GM21786 (cell line): ENCODE measurements at regions not wholly inside any gene's neighbourhood (a gene's known extent, or its start where the extent isn't known, plus 50 kb on each side); places are given as distances from the start of the nearest gene placed in this dataset.

Experiments
- ATAC-seq: cut with Tn5 transposase; IDR thresholded peaks from one replicate; pipeline ENCODE4 v1.9.1; 2021; ENCODE audit not compliant: unreplicated experiment

DNA sequence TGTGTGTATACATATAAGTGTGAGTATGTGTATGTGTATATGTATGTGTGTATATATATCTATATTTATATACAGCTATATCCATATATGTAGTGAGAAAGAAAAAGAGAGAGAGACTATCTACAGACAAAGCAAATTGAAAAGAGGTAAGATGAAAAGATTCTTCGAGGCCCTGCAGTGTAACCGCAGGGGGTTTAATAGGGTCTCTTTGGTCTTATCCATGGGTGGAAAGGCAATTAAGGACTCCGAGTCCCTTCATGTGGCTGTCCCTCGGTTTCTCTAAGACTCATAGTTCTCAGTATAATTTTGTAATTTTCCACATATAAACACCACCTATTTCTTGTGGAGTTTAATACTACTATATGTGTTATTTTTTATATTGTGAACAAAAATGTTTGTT is 50.6 kb upstream of the JAZF1 start:
- no peak for ATAC-seq

DNA sequence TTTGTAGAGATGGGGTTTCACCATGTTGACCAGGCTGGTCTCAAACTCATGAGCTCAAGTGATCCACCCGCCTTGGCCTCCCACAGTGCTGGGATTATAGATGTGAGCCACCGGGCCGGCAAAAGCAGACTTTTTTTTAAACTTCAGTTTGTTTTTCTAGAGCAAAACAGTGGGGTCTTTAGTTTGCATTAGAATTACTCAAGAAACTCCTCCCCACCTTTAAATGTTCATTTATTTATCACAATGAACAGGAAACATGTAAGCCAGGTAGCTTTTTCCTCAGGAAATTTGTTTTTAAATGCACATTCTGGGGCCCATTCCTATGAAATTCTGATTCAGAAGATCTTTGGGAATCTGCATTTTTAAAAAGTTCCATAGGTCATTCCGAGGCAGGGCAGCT is 56.0 kb upstream of the JAZF1 start:
- no peak for ATAC-seq

DNA sequence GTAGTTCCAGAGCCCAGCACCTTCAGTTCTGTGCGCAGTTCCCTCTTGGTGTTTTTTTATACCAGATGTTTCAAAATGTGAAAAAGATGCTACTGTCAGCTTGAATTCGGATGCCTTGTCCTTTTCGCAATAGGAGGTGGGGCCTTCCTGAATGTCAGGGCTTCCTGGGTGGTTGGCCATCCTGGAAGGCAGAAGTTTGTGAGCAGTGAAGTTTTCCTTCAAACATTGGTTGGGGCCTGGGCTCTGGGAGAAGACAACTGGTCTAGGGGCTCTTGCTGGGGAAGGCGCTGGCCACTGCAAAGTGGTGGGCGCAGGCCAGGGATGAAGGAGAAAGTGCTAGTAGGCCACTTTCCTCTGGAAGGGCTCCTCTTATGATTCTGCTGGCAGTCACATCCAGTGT is 56.8 kb upstream of the JAZF1 start:
- no peak for ATAC-seq

DNA sequence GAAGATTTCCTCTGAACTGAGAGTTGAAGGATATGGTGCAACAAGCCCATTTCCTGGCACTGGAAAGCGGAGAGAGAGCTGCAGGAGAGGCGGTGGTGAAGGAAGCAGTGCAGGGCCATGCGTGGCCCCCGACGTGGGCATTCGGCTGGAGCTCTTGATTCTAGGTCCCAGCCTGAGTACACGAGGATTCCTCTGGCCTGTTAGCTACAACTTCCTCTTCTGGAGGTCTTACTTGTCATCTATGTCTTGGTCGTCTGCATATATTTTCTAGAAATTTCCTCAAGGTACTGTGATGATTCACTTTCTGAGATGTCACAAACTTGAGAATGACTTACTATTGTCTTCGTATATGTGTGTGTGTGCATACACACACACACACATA is 59.2 kb upstream of the JAZF1 start:
- no peak for ATAC-seq

- ATAC-seq: no peak
Observed at GRCh38 chr7:28240481-28240880, 59.9 kb upstream of the JAZF1 start.

DNA sequence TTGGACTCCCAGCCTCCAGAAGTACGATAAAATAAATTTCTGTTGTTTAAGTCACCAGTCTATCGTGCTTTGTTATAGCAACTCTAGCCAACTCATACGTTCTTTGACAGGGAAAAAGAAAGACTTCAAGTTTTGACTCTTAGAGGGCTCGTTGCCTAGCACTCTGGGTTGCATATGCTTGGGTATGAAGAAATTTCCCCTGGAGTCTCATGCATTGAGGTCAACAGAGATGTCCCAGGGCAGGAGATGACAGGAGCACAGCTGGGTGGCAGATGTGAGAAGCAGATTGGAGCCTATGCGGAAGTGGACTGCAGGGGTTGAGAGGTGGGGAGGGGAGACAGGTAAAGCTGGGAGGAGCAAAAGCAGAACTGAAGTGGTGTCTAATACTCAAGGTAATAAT is 63.3 kb upstream of the JAZF1 start:
- no peak for ATAC-seq

- ATAC-seq: no peak
Observed at GRCh38 chr7:28245123-28245878, 64.7 kb upstream of the JAZF1 start.

DNA sequence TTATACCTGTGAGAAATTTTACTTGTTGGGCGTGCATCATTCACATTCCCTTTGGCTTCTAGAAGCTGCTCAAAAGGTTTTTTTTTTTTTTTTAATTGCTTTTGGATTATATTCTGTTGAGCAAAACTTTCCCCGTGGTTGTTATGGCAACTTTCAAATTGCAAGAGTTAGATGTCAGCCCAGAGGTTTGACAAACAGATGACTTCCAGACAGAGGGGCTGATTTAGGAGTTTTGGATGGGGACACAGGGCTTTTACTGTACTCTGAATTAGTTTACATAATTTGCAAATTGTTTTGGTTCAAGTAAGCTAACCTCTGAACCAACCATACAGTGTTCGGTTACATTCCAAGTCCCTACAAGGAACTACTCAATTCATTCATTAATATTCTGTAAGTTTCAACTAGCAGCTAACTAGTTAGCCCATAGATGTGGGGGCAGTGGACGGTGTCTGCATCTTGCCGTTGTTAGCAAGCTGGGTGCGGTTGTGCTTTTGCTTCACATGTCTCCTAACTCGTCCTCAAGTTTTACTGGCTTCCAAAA is 66.4 kb upstream of the JAZF1 start:
- no peak for ATAC-seq

DNA sequence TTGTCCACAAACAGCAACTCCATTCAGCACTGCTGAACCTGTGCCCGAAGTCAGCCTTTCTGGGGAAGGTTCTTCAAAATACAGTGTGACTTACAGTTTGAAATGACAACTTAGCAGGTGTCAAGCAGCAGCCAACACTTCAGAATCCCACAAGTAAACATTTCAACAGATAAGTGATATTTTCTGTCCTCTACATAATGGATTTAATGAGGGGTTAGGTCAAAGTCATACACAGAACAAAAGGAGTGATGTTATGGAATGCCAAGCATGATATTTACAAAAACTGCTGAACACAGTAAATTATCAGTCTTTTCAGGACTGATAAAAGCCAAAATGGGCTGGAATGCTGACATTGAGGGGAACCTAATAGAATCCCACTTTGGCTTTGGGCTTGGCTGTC is 77.6 kb upstream of the JAZF1 start:
- ATAC-seq: no peak

GRCh38 chr7:28260969-28261368 is 80.4 kb upstream of the JAZF1 start:
- ATAC-seq: no peak

- ATAC-seq: no peak
Observed at GRCh38 chr7:28263622-28264271, 83.2 kb upstream of the JAZF1 start.

DNA sequence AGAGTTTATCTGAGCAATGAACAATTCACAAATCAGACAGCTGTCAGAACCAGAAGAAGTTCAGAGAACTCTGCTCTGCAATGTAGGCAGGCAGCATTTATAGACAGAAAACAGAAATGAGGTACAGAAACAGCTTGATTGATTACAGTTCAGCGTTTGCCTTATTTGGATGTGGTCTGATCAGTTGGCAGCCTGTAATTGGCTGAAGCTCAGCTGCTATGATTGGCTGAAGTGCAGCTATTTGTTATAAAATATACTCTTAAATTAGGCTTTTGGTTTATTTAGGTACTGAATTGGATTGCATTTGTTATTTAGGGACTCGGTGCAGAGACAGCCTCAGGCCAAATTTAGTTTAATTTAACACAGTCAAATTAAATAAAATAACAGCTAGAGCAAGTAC is 85.8 kb upstream of the JAZF1 start:
- no peak for ATAC-seq

DNA sequence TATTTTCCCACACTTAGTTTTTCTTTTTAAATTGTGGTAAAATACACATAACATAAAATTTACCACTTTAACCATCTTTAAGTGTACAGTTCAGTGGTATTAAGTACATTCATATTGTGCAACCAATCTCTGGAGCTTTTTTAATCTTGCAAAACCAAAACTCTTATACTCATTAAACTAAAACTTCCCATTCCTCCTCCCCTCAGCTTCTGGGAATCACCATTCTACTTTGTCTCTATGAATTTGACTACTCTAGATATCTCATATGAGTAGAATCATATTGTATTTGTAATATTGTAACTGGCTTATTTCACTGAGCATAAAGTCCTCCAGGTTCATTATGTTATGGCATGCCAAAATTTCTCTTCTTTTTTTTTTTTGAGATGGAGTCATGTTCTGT is 86.4 kb upstream of the JAZF1 start:
- no peak for ATAC-seq

GRCh38 chr7:28269700-28270361 is 89.2 kb upstream of the JAZF1 start:
- no peak for ATAC-seq

GRCh38 chr7:28270536-28270935 is 89.9 kb upstream of the JAZF1 start:
- ATAC-seq: no peak

DNA sequence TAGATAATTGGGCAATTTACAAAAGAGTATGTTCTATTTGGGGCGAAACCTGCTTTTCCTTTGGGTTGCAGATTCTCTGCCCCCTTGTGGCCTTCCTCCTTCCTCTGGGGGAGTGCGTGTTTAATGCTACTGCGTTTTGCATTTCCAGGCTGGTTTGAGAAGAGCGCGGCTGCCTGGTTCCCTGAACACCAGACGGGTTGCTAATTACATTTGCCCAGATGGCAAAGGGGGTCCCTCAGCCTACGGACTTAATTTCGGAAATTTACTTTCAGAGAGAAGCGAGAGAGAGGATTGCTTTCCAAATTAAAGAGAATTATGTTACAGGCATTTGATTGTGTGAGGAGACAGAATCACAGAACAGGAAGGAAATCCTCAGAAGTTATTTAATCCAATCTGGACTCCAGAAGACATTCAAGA is 91.9 kb upstream of the JAZF1 start:
- ATAC-seq: no peak

DNA sequence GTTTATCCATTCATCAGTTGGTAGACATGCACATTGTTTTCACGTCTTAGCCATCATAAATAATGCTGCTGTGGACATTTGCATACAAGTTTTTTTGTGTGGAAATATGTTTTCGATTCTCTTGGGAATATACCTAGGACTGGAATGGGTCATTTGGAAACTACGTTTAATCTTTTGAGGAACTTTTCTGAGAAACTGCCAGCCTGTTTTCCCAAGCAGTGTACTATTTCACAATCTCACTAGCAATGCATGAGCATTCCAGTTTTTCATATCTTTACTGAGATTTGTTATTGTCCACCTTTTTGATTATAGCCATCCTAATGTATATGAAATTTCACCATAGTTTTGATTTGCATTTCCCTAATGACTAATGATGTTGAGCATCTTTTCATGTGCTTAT is 95.7 kb upstream of the JAZF1 start:
- ATAC-seq: no peak

GRCh38 chr7:28277364-28277763 is 96.8 kb upstream of the JAZF1 start:
- no peak for ATAC-seq

DNA sequence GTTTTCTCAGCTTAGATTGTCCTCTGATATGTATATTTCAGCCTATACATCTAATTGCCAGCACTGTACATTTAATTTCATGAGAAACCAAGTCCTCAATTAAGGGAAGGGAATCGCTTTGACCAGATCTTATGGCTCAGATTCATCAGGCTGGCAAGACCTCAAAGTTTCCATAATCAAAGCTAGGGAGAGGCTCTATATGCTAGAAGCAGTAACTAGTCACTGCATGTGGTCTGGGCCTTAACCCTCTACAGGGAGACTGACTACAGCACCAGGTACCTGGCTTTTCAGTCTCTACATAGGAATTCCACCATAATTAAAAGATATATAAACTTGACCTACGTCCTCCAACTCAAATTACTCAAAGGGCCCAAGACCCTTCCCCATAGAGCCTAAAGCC is 97.4 kb upstream of the JAZF1 start:
- no peak for ATAC-seq

DNA sequence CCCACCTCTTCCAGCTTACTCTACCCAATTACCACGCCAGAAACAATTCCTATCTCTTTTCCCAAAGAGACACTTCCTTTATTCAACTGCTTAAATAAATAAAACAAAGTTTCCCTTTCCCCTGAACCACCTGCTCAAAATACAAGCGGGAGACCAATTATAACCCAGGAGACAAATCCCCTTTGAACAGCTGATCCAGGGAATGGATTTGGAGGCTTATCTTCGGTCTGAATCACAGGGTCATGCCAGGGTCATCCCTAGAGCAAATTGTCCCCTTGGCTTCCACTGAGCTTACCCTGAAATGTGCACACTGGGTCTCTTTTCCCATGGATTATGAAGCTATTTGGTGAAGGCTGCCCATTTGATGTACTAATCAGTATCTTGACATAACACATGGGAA is 99.9 kb upstream of the JAZF1 start:
- ATAC-seq: no peak

DNA sequence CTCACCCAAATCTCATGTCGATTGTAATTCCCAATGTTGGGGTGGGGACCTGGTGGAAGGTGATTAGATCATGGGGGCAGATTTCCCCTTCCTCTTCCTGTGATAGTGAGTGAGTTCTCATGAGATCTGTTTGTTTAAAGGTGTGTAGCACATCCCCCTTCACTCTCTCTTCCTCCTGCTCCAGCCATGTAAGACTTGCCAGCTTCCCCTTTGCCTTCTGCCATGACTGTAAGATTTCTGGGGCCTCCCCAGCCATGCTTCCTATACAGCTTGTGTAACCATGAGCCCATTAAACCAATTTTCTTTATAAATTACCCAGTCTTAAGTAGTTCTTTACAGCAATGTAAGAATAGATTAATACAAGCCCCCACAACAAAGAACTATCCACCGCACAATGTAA is 109.9 kb upstream of the JAZF1 start:
- ATAC-seq: no peak

DNA sequence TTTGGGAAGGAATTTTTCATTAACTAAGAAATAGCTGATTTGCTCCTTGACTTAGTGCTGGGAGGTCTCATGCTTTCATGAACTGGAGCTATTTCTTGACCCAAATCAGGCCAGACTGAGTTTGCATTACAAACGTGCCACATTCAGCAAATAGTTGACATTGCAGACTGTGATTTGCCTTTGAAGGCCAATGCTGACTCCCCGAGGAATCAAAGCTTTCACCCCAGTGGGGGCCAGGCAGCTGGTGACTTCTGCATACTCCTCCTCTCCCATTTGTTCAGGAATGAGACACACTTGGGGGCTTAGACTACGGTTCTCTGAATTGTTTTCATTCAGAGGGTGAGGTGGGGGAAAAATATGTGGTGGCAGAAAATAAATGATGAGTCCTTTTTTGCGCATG is 111.0 kb upstream of the JAZF1 start:
- ATAC-seq: no peak
